Parathyroid adenoma (tissue), 2 donors: ENCODE measurements at regions not wholly inside any gene's neighbourhood (a gene's known extent, or its start where the extent isn't known, plus 50 kb on each side); places are given as distances from the start of the nearest gene placed in this dataset.

ENCODE experiments used
- H2AFZ ChIP-seq: fragments of 300-600 bp; sonication (generic); one replicate; pipeline ENCODE4 v1.7.0; 2017; ENCODE audit warnings: antibody characterized with exemption, mild to moderate bottlenecking
- H3K27ac ChIP-seq: fragments of 300-600 bp; sonication (generic); one replicate; pipeline ENCODE4 v1.7.0; 2017
- H3K27me3 ChIP-seq: fragments of 300-600 bp; sonication (generic); one replicate; pipeline ENCODE4 v1.7.0; 2017; ENCODE audit warnings: low read length; ENCODE audit not compliant: control insufficient read depth, insufficient read depth
- H3K36me3 ChIP-seq: fragments of 300-600 bp; sonication (generic); one replicate; pipeline ENCODE4 v1.7.0; 2017; ENCODE audit warnings: low read length; ENCODE audit not compliant: control insufficient read depth, insufficient read depth
- H3K4me1 ChIP-seq: fragments of 300-600 bp; sonication (generic); one replicate; pipeline ENCODE4 v1.7.0; 2017; ENCODE audit warnings: control low read depth
- H3K4me2 ChIP-seq: fragments of 300-600 bp; sonication (generic); one replicate; pipeline ENCODE4 v1.7.0; 2017; ENCODE audit warnings: low read length
- H3K4me3 ChIP-seq: fragments of 300-600 bp; sonication (generic); one replicate; pipeline ENCODE4 v1.7.0; 2017; ENCODE audit warnings: low read depth, low read length
- H3K79me2 ChIP-seq: fragments of 300-600 bp; sonication (generic); one replicate; pipeline ENCODE4 v1.7.0; 2017; ENCODE audit warnings: control low read depth
- H3K9ac ChIP-seq: fragments of 300-600 bp; sonication (generic); one replicate; pipeline ENCODE4 v1.7.0; 2017; ENCODE audit warnings: mild to moderate bottlenecking
- H3K9me3 ChIP-seq: fragments of 300-600 bp; sonication (generic); one replicate; pipeline ENCODE4 v1.7.0; 2017; ENCODE audit warnings: low read length; ENCODE audit not compliant: control insufficient read depth
- TF ChIP-seq, protein P1 (sequence below): fragments of 300-600 bp; sonication (generic); IDR thresholded peaks from one replicate; pipeline ENCODE4 v1.7.0; 2017; ENCODE audit warnings: antibody characterized with exemption, mild to moderate bottlenecking
- donor health status: primary hyperparathyroidism.

DNA sequence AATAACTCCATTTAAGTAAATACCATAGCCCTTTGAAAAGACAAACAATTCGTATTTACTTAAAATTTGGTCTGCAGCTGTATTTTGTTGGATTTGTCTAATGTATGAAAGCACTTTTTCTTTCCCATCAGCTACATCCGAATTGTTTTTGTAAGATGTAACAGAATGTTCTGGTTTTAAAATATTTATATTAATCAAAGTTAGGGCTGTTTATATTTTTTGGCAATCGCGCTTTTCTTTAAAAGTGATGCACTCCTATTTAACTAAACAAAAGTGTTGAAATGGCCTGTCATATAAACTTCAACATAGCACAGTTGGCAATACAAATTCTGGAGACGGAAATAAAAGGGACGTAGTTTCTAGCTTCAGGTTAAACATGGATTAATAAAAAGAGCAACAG, 216.3 kb upstream of the ADGRL2 start:
- Histone ChIP-seq H3K4me1 (no peaks in the 10 kb centered on the region), H3K4me2 (no peak overlapping the region), H3K79me2 (no peaks in the 10 kb centered on the region), H3K27me3 (no peaks in the 10 kb centered on the region), H3K9me3 (no peaks in the 10 kb centered on the region), H2AFZ (no peak overlapping the region), H3K9ac (no peak overlapping the region), H3K4me3 (no peak overlapping the region), H3K27ac (no peak overlapping the region), H3K36me3 (no peaks in the 10 kb centered on the region)
- TF ChIP-seq, protein P1, sequence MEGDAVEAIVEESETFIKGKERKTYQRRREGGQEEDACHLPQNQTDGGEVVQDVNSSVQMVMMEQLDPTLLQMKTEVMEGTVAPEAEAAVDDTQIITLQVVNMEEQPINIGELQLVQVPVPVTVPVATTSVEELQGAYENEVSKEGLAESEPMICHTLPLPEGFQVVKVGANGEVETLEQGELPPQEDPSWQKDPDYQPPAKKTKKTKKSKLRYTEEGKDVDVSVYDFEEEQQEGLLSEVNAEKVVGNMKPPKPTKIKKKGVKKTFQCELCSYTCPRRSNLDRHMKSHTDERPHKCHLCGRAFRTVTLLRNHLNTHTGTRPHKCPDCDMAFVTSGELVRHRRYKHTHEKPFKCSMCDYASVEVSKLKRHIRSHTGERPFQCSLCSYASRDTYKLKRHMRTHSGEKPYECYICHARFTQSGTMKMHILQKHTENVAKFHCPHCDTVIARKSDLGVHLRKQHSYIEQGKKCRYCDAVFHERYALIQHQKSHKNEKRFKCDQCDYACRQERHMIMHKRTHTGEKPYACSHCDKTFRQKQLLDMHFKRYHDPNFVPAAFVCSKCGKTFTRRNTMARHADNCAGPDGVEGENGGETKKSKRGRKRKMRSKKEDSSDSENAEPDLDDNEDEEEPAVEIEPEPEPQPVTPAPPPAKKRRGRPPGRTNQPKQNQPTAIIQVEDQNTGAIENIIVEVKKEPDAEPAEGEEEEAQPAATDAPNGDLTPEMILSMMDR: no peak

DNA sequence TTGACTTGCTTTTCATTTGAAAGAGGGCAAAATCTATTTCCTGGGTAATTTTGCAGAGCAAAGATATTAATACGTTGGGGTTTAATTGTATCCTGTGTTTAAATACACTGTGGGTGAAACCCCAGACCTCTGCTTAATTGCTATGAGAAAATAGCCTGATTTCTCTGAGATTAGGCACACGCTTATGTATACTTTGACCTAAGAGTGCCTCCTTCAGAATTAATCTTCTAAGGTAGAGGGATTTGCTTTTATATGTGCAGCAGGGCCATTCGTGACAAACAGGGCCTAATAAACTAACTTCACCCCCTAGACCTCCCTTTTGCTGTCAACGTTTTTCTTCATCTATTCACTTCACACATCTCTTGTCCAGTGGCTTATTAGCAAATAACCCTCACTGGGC, 216.9 kb upstream of the ADGRL2 start:
- Histone ChIP-seq H3K9me3 (no peaks in the 10 kb centered on the region), H3K36me3 (no peaks in the 10 kb centered on the region), H3K4me2 (no peak overlapping the region), H3K4me3 (no peak overlapping the region), H3K9ac (no peak overlapping the region), H3K27ac (no peak overlapping the region), H2AFZ (no peak overlapping the region), H3K79me2 (no peaks in the 10 kb centered on the region), H3K27me3 (no peaks in the 10 kb centered on the region), H3K4me1 (no peaks in the 10 kb centered on the region)
- TF ChIP-seq, protein P1: no peak

- Histone ChIP-seq H3K27ac (no peak overlapping the region), H3K9ac (no peak overlapping the region), H3K79me2 (no peaks in the 10 kb centered on the region), H2AFZ (no peak overlapping the region), H3K36me3 (no peaks in the 10 kb centered on the region), H3K4me3 (no peak overlapping the region), H3K27me3 (no peaks in the 10 kb centered on the region), H3K4me2 (no peak overlapping the region), H3K4me1 (no peaks in the 10 kb centered on the region), H3K9me3 (no peaks in the 10 kb centered on the region)
- TF ChIP-seq, protein P1: no peak
Measured at GRCh38 chr1:81582467-81582986, 218.2 kb upstream of the ADGRL2 start.

- Histone ChIP-seq H3K36me3 (no peaks in the 10 kb centered on the region), H3K9me3 (no peaks in the 10 kb centered on the region), H3K9ac (no peak overlapping the region), H3K4me3 (no peak overlapping the region), H3K79me2 (no peaks in the 10 kb centered on the region), H3K27ac (no peak overlapping the region), H3K4me2 (no peak overlapping the region), H2AFZ (no peak overlapping the region), H3K4me1 (no peaks in the 10 kb centered on the region), H3K27me3 (no peaks in the 10 kb centered on the region)
- TF ChIP-seq, protein P1: no peak
Measured at GRCh38 chr1:81578867-81579266, 221.9 kb upstream of the ADGRL2 start.

GRCh38 chr1:81577004-81577697, 223.6 kb upstream of the ADGRL2 start:
- Histone ChIP-seq H2AFZ (no peak overlapping the region), H3K4me3 (no peak overlapping the region), H3K27me3 (no peaks in the 10 kb centered on the region), H3K36me3 (no peaks in the 10 kb centered on the region), H3K4me2 (no peak overlapping the region), H3K9me3 (no peaks in the 10 kb centered on the region), H3K4me1 (no peaks in the 10 kb centered on the region), H3K27ac (no peak overlapping the region), H3K9ac (no peak overlapping the region), H3K79me2 (no peaks in the 10 kb centered on the region)
- TF ChIP-seq, protein P1: no peak
